HG03558 (cell line): ENCODE measurements at regions not wholly inside any gene's neighbourhood (a gene's known extent, or its start where the extent isn't known, plus 50 kb on each side); places are given as distances from the start of the nearest gene placed in this dataset.
"Not testable (repeated sequence)": the region's sequence is repeated elsewhere in the genome, so short reads cannot be mapped to it uniquely, and the experiment has no call there.

Source experiments
- ATAC-seq: cut with Tn5 transposase; IDR thresholded peaks from one replicate; pipeline ENCODE4 v1.9.1; 2021; ENCODE audit warnings: moderate number of reproducible peaks; ENCODE audit not compliant: unreplicated experiment; ENCODE audit errors: extremely low read depth

GRCh38 chr1:90864681-90865080 lies 147.6 kb upstream of the BARHL2 start:
- no peak for ATAC-seq

GRCh38 chr1:90862782-90863181 lies 145.7 kb upstream of the BARHL2 start:
- no peak for ATAC-seq

- not testable (repeated sequence) for ATAC-seq
Observed at GRCh38 chr1:90861421-90861820, 144.3 kb upstream of the BARHL2 start.

- no peak for ATAC-seq
Observed at GRCh38 chr1:90856463-90857007, 139.4 kb upstream of the BARHL2 start.

- no peak for ATAC-seq
Observed at GRCh38 chr1:90854397-90854924, 137.4 kb upstream of the BARHL2 start.

- no peak for ATAC-seq
Observed at GRCh38 chr1:90851711-90852050, 134.6 kb upstream of the BARHL2 start.

GRCh38 chr1:90850898-90851710 lies 134.0 kb upstream of the BARHL2 start:
- peak; percentile 95 for ATAC-seq

GRCh38 chr1:90850181-90850897 lies 133.2 kb upstream of the BARHL2 start:
- no peak for ATAC-seq

GRCh38 chr1:90841473-90841872 lies 124.4 kb upstream of the BARHL2 start:
- ATAC-seq: no peak

GRCh38 chr1:90840352-90840751 lies 123.2 kb upstream of the BARHL2 start:
- ATAC-seq: no peak

- ATAC-seq: no peak
Observed at GRCh38 chr1:90839323-90839722, 122.2 kb upstream of the BARHL2 start.

GRCh38 chr1:90838720-90839119 lies 121.6 kb upstream of the BARHL2 start:
- no peak for ATAC-seq

- no peak for ATAC-seq
Observed at GRCh38 chr1:90837420-90837819, 120.3 kb upstream of the BARHL2 start.

GRCh38 chr1:90836345-90836679 lies 119.2 kb upstream of the BARHL2 start:
- ATAC-seq: no peak

- ATAC-seq: no peak
Observed at GRCh38 chr1:90835661-90836344, 118.7 kb upstream of the BARHL2 start.

GRCh38 chr1:90834886-90835660 lies 118.0 kb upstream of the BARHL2 start:
- no peak for ATAC-seq

- no peak for ATAC-seq
Observed at GRCh38 chr1:90834354-90834885, 117.3 kb upstream of the BARHL2 start.

- no peak for ATAC-seq
Observed at GRCh38 chr1:90833466-90834110, 116.5 kb upstream of the BARHL2 start.

GRCh38 chr1:90831910-90832309 lies 114.8 kb upstream of the BARHL2 start:
- no peak for ATAC-seq
